Fibroblast of skin of abdomen (primary cell): ENCODE measurements at regions not wholly inside any gene's neighbourhood (a gene's known extent, or its start where the extent isn't known, plus 50 kb on each side); places are given as distances from the start of the nearest gene placed in this dataset.
"Not testable (repeated sequence)": the region's sequence is repeated elsewhere in the genome, so short reads cannot be mapped to it uniquely, and the experiment has no call there.

Experiments used
- DNase-seq: peaks from one replicate; pipeline ENCODE4 v3.0.0-alpha.2; 2013

GRCh38 chr6:126821706-126822105 lies 296.8 kb upstream of the RSPO3 start:
- no peak for DNase-seq

GRCh38 chr6:126824226-126824625 lies 294.2 kb upstream of the RSPO3 start:
- DNase-seq: peak; percentile 16

- DNase-seq: no peak
Observed at GRCh38 chr6:126824815-126825214, 293.7 kb upstream of the RSPO3 start.

GRCh38 chr6:126826166-126826714 lies 292.2 kb upstream of the RSPO3 start:
- DNase-seq: peak; percentile 49

GRCh38 chr6:126831461-126831860 lies 287.0 kb upstream of the RSPO3 start:
- DNase-seq: no peak

- no peak for DNase-seq
Observed at GRCh38 chr6:126842769-126843168, 275.7 kb upstream of the RSPO3 start.

GRCh38 chr6:126848119-126848518 lies 270.4 kb upstream of the RSPO3 start:
- no peak for DNase-seq

- DNase-seq: peak; percentile 9
Observed at GRCh38 chr6:126867641-126868040, 250.8 kb upstream of the RSPO3 start.

GRCh38 chr6:126873351-126873750 lies 245.1 kb upstream of the RSPO3 start:
- no peak for DNase-seq

- DNase-seq: no peak
Observed at GRCh38 chr6:126873791-126874190, 244.7 kb upstream of the RSPO3 start.

- no peak for DNase-seq
Observed at GRCh38 chr6:126876446-126876845, 242.0 kb upstream of the RSPO3 start.

- DNase-seq: peak; percentile 17
Observed at GRCh38 chr6:126880964-126881363, 237.5 kb upstream of the RSPO3 start.

- peak; percentile 29 for DNase-seq
Observed at GRCh38 chr6:126886106-126886505, 232.4 kb upstream of the RSPO3 start.

- no peak for DNase-seq
Observed at GRCh38 chr6:126888727-126889725, 229.4 kb upstream of the RSPO3 start.

- no peak for DNase-seq
Observed at GRCh38 chr6:126890055-126890454, 228.4 kb upstream of the RSPO3 start.

GRCh38 chr6:126891158-126891557 lies 227.3 kb upstream of the RSPO3 start:
- no peak for DNase-seq

GRCh38 chr6:126892869-126893268 lies 225.6 kb upstream of the RSPO3 start:
- DNase-seq: not testable (repeated sequence)

GRCh38 chr6:126897758-126898157 lies 220.7 kb upstream of the RSPO3 start:
- DNase-seq: no peak

- no peak for DNase-seq
Observed at GRCh38 chr6:126904176-126904575, 214.3 kb upstream of the RSPO3 start.

- no peak for DNase-seq
Observed at GRCh38 chr6:126905917-126906316, 212.6 kb upstream of the RSPO3 start.

GRCh38 chr6:126907312-126907711 lies 211.2 kb upstream of the RSPO3 start:
- no peak for DNase-seq

- DNase-seq: no peak
Observed at GRCh38 chr6:126907996-126908395, 210.5 kb upstream of the RSPO3 start.

- DNase-seq: no peak
Observed at GRCh38 chr6:126909493-126909892, 209.0 kb upstream of the RSPO3 start.

- DNase-seq: no peak
Observed at GRCh38 chr6:126913651-126914050, 204.8 kb upstream of the RSPO3 start.
